GM19452 (cell line): ENCODE measurements at regions not wholly inside any gene's neighbourhood (a gene's known extent, or its start where the extent isn't known, plus 50 kb on each side); places are given as distances from the start of the nearest gene placed in this dataset.
"Not testable (repeated sequence)": the region's sequence is repeated elsewhere in the genome, so short reads cannot be mapped to it uniquely, and the experiment has no call there.

Source experiments
- ATAC-seq: cut with Tn5 transposase; IDR thresholded peaks from one replicate; pipeline ENCODE4 v1.9.1; 2021; ENCODE audit not compliant: unreplicated experiment

DNA sequence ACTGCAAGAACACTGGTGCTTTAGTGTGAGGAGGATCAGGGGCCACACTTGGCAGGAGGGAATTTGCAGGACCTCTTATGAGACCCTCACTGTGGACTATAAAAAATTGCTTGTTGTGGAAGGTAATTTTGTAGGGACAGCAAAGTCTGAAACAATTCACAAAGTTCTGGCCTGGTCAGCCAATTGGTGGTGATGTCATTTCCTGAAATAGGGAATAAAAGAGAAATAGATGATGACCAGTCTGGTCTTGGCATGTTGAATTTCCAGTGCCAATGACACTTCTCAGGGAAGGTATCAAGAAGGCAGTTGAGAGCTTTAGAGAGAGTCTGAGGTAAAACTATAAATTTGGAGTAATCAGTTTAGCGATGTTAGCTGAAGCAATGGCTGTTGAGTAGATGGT is 129.3 kb upstream of the LMNTD1 start:
- ATAC-seq, result no peak

DNA sequence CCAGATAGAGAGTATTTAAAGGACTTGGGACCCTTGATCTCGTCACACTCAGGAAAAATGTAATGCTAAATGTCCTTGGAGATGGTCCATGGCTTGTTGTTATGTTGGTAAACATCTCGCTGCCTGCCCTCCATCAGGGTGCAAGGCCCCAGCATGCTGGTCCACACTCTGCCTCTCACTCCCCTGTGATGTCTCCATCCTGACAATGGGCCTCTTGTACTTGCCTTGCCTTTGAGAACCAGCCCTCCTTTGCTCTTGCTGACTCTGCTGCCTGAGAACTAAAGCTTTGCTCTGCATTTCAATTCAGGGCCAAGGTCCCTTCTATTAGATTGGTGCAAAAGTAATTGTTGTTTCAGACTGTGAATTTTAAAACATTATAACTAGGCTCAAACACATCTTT is 131.0 kb upstream of the LMNTD1 start:
- no peak for ATAC-seq

DNA sequence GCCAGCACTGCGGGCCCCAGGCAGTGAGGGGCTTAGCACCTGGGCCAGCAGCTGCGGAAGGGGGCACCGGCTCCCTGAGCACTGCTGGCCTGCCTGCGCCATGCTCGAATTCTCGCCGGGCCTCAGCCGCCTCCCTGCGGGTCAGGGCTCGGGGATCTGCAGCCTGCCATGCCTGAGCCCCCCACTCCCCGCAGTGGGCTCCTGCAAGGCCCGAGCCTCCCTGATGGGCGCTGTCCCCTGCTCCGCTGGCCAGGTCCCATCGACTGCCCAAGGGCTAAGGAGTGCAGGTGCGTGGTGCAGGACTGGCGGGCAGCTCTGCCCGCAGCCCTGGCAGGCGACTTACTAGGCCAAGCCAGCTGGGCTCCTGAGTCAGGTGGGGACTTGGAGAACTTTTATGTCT is 133.3 kb upstream of the LMNTD1 start:
- ATAC-seq, result no peak

DNA sequence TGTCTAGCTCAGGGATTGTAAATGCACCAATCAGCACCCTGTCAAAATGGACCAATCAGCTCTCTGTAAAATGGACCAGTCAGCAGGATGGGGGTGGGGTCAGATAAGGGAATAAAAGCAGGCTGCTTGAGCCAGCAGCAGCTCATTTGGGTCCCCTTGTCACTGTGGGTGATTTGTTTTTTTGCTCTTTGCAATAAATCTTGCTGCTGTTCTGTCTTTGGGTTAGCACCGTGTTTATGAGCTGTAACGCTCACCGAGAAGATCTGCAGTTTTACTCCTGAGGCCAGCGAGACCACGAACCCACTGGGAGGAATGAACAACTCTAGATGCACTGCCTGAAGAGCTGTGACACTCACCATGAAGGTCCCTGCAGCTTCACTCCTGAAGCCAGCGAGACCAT is 134.1 kb upstream of the LMNTD1 start:
- ATAC-seq, result no peak

DNA sequence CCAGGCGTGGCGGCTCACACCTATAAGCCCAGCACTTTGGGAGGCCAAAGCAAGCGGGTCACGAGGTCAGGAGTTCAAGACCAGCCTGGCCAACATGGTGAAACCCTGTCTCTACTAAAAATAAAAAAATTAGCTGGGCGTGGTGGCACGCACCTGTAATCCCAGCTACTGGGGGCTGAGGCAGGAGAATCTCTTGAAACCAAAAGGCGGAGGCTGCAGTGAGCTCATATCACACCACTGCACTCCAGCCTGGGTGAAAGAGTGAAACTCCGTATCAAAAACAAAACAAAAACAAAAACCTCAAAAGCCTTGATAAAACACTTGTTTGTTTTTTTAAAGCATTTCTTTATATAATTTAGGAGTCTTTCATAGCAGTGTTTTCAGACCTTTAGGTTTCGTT is 135.8 kb upstream of the LMNTD1 start:
- not testable (repeated sequence) for ATAC-seq

DNA sequence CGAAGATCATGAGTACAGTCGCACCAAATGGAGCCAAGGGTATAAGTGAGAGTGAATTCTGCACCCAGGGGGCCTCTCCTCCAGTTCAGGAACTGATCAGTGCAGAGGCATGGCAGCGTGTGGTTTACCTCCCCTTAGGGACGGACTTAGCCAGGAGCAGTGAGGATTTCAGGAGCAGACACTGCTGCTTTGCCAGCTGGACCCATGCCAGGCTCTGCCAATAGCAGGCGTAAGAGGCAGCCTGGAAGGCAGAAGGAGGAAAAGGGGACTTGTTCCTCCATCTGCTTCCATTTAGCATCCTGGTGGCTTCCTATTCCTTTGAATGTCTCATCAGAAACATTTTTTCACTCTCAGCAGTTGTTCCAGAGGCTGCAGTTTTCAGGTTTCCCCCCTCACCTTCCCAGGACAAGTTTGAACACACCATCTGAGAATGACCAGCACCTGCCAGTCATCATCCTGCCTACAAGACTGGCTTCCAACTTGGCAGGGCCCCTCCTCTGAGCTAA is 137.0 kb upstream of the LMNTD1 start:
- no peak for ATAC-seq

DNA sequence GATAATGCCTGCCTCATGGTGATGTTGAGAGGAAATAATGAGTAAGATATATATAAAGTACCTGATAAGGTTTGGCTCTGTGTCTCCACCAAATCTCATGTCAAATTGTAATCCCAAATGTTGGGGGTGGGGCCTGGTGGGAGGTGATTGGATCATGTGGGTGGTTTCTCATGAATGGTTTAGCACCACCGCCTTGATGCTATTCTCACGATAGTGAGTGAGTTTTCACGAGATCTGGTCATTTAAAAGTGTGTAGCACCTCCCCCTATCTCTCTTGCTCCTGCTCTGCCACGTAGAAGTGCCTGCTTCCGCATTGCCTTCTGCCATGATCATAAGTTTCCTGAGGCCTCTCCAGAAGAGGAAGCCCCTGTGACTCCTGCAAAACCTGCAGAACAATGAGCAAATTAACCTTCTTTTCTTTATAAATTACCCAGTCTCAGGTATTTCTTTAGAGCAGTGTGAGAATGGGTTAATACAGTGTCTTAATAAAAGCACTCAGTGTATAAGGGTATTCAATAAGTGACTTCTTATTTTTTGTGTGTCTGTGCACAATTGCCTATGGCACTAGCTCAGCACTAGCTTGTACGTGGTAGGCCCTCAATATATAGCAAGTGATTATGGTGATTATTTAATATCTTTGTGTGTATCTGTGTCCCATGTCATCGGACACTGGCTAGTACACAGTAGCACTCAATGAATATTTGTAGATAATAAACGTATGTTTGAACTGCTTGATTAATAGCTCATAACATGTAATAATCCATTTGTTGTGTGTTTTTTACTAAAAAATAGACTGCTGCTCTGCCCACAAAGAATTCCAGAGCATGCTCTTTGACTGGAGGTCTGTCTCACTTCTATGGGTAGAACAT is 138.1 kb upstream of the LMNTD1 start:
- no peak for ATAC-seq

DNA sequence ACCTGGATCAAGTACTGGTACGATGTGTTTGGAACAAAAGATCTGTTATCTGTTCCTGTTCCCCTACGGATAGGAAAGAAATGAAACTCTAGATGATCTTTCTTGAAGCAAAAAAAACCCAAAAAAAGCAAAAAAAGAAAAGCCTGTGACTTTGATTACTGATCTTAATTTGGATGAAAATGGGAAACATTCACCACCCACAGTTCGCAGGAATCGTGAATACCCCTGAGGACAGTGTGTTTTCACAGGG is 138.7 kb upstream of the LMNTD1 start:
- no peak for ATAC-seq

DNA sequence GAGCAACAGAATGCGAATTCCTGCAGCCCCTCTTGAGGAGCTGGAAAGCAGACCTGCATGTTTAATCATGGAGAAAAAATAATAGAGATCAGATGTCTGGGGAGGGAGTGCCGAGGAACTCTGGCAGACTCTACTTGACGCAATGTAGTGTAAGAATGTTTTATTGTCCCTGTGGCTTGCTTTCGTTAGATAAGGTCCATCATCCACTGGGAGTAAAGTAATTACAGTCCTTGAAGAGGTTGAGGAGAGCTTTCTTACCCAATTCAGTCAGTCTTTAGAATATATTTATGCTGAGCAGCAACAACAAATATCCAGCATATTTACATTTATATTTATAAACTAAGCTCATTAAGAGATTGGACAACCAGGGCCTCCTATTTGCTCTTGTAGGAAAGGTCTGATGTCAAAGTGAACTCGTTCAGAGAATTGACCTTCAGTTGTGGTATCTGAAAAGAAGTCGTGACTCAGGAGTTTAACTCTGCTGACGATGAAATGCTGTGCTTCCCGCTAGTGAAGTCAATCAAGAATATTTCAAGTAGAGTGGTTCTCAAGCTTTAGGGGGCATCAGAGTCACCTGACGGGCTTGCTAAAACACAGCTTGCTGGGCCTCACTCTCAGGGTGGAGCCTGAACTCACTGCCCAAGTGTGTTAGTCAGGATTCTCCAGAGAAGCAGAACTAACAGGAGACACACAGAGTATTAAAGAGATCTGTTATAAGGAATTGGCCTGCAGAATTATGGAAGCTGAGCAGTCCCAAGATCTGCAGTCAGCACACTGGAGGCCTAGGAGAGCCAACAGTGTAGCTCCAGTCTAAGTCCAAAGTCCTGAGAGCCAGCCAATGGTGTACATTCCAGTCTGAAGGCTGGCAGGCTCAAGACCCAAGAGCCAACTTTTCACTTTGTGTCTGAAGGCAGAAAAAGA is 139.3 kb upstream of the LMNTD1 start:
- ATAC-seq, result no peak

DNA sequence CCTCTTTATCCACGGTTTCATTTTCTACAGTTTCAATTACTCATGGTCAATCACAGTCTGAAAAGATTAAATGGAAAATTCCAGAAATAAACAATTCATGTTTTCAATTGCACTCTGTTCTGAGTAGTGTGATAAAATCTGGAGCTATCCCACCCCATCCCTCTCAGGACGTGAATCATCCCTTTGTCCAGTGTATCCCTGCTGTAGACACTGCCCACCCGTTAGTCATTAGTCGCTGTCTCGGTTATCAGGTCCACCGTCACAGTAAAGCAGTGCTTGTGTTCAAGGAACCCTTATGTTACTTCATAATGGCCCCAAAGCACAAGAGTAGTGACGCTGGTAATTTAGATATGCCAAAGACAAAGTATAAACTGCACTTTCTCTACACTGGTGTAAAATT is 141.0 kb upstream of the LMNTD1 start:
- no peak for ATAC-seq

DNA sequence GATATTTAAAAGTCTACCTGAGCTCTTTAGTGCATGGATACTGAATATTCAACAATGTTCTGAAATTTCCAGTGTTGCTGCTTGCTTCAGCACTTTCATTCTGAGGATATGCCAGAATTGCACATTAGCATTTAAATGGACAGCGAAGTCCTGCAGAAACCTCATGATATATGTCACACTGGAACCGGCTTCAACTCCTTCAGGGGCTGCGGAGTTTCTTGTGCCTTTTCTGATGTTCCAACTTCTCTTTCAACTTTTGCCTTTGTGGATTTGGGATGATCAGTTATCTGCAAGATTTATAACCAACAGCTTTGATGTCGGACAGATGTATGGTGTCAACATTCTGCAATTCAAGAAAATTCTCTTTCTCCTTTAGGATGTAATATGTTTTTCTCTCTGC is 142.5 kb upstream of the LMNTD1 start:
- no peak for ATAC-seq

DNA sequence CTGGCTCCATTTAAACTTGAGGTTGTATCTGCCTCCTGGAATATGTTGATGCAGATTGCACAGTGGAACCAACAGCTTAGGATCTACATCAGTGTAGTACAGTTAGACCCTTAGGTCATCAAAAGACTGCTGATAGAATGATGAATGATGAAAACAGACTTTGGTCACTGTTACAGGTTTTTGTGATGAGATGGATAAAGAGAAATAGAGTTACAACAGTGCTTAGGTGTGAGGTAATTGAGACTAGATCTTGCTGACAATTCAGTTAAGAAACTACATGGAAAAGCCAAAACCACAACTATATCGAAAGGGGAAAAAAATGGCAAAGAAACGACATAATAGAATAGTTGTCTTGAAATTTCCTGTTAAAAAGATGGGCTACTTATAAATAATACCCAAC is 145.7 kb upstream of the LMNTD1 start:
- no peak for ATAC-seq

DNA sequence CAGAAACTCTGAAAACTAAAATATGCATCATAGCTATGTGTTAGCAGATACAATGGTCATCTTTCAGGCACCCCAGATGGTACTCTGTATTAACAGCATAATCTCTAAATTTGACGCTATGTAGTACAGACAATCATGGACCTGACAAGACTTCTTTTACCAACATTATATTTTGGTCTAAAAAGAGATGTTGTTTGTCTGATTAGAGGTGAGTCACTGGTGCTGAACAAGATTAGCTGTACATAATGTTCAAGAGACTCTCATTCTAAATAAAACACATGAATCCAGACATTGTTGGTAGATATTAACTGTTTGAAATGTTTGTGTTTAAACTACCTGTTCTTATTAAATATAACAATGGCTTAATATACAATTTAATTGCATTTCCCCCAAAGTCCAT is 146.4 kb upstream of the LMNTD1 start:
- no peak for ATAC-seq

DNA sequence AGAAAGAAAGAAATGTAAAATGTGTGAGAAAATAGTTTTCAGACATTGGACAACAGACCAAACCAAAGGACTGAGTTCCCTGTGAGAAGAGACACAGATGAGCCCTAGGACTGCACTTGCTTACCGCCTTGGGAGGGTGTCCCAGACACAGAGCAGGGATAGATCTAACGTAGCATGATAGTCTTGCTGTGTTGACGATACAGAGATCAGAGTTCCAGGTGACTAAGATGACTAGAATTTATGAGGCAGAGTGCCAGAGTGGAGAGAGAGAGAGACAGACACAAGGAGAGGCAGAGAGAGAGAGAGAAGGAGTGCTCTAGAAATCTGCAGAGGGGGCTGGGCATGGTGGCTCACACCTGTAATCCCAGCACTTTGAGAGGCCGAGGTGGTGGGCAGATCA is 148.2 kb upstream of the LMNTD1 start:
- ATAC-seq, result no peak

DNA sequence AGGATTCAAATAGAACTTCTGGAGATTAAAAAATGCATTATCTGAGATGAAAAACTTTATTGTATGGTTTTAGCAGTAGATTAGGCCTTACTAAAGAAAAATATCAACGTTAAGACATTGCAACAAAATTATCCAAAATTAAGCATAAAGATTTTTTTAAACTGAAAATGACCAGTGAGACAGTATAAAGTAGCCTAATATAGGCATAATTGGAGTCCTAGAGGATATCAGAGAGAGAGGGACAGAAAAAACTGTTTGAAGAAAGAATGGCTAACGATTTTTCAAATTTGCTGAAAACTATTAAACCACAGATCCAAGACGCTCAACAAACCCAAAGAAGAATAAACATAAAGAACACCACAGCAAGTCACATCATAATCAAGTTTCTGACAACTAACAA is 149.5 kb upstream of the LMNTD1 start:
- ATAC-seq, result no peak

DNA sequence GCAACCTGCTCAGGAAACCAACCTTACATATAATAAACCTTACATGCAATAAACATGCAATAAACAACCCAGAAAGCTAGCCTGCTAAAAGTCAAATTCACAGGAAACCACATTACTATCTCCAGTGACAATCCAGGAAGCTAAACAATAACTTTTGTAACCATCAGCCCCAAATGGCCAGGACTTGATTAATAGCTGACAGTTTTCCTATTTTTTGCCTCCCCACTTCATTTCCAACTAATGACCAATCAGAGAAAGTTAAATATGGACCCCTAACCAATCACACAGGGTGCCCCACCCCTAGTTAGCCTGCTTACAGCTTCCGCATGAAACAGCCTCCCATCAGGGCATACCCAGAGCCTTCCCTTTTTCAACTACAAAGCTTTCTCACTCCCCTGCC is 152.2 kb upstream of the LMNTD1 start:
- ATAC-seq, result no peak

DNA sequence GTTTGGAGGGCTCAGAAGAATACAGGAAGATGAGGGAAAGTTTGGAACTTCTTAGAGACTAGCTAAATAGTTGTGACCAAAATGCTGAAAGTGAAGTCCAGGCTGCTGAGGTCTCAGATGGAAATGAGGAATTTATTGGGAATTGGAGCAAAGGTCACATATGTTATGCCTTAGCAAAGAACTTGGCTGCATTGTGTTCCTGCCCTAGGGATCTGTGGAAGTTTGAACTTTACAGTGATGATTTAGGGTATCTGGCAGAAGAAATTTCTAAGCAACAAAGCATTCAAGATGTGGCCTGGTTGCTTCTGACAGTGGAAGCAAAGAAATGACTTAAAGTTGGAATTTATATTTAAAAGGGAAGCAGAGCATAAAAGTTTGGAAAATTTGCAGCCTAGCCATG is 153.6 kb upstream of the LMNTD1 start:
- not testable (repeated sequence) for ATAC-seq

DNA sequence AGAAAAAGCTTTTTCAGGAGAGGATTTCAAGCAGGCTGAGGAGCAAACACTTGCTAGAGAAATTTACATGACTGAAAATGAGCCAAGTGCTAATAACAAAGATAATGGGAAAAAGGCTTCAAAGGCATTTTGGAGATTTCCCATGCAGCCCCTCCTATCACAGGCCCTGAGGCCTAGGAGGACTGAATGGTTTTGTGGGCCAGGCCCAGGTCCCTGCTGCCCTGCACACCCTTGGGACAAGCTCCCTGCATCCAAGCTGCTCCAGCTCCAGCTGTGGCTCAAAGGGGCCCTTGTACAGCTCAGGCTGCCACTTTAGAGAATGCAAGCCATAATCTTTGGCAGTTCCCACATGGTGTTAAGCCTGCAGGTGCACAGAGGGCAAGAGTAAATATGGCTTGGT is 154.0 kb upstream of the LMNTD1 start:
- no peak for ATAC-seq

DNA sequence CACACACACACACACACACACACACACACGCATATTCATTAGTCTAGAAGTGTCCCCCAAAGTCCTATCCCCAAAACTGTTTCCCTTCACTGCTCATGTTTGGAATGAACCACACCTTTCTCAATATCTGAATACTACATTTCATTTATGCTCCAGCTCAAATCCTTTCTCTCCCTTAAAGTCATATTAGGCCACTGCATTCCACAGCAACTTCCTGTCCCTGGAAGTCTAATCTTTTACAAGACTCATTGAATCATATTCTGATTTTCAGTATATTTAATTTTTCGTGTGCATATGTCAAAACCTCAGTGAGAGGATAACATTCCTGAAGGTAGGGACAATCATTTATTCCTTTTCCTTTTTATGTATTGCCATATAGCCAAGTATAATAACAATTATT is 155.6 kb upstream of the LMNTD1 start:
- ATAC-seq, result no peak

DNA sequence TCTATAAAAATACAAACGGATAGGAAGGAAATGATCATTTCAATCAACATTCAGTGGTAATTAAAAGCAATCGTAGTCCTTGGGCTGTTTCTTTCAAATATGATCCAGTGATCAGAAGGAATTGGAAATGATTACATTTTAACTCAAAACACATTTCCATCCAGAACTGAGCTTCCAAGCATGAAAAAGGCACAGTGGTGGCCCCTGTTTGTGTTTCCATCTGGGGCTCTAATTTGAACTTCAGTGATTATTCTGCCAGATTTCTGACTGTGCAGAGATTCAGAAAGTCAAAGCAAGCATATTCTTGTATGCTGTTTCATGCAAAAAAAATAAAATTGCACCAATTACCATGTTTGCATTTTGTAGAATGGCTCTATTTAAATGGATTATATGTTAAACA is 157.0 kb upstream of the LMNTD1 start:
- ATAC-seq, result no peak

DNA sequence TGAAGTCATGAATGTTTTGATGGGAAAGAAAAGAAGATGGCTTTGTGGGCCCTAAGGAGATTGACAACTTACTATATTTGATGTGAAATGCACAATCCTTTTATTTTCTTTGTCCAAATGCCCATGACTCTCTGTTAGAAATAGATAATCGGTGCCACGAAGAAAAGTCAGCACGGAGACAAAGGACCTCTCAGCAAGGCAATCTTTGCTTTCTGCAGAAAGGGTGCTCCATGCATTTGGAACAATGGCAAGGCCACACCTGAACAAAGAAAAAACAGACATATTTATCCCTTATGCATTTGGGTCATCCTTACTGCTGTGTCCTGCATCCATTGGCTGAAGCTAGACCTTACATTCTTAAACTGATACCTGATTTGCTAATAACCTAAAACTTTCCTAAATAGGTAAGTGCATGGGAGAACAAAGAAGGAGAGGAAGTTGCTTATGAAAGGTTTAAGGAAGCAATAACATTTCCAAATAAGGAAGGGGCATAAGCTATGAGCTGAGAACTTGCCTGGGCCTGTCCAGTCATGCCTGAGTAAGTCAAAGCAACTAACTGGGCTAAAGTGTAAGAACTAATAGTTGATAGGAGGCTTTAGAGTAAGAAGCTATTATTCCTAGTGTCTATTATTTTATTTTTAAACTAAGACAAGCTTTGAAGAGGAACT is 158.0 kb upstream of the LMNTD1 start:
- not testable (repeated sequence) for ATAC-seq

DNA sequence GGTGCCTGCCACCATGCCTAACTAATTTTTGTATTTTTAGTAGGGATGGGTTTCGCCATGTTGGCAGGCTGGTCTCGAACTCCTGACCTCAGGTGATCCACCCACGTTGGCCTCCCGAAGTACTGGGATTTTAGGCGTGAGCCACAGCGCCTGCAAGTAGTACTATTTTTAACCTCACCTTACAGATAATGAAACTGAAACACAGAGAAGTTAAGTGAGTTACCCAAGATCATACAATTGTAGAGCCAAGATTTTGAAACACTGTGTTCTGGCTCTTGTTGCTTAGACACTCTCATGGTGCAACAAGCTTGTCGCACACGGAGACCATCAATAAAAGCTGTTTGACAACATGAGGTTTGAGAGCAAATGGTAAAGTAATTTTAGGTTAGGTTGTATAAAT is 159.1 kb upstream of the LMNTD1 start:
- no peak for ATAC-seq
